ENCODE measurements at regions not wholly inside any gene's neighbourhood (a gene's known extent, or its start where the extent isn't known, plus 50 kb on each side); places are given as distances from the start of the nearest gene placed in this dataset.
A peak's percentile ranks its signal among the peaks of the same experiment; 100 is the strongest.

GRCh38 chr4:35063031-35063570 is 1181.2 kb downstream of the ARAP2 start:
- intact Hi-C loops (cut with DNase I) = no loop called here
- no peaks in the 10 kb centered on the region for H3K36me3 ChIP-seq (ENCODE audit: control insufficient read depth in 2 of 3, insufficient read depth in 3 of 3, low read length in 3 of 3)
- no peaks in the 10 kb centered on the region for H3K4me1 ChIP-seq (ENCODE audit: control insufficient read depth in 2 of 3, insufficient read depth in 2 of 3, low read depth in 1 of 3, low read length in 3 of 3)
- H3K27me3 ChIP-seq (ENCODE audit: control insufficient read depth, insufficient read depth, low read length) = no peaks in the 10 kb centered on the region
- no peaks in the 10 kb centered on the region for H3K9me3 ChIP-seq (ENCODE audit: control insufficient read depth in 2 of 3, insufficient read depth in 1 of 3, low read length in 3 of 3)
- no peak overlapping the region for H3K4me3 ChIP-seq (ENCODE audit: low read length in 3 of 3)
- FAIRE-seq = no peak
- no peak overlapping the region for H3K9ac ChIP-seq (ENCODE audit: low read length in 3 of 3)
- no peak overlapping the region for H3K27ac ChIP-seq (ENCODE audit: low read depth in 2 of 2, low read length in 2 of 2)
- no peak for DNase-seq
- no peak for TF ChIP-seq CTCF (IDR thresholded peaks at IDR 0.05; ENCODE audit: borderline replicate concordance, extremely low read depth, insufficient read depth)

- no peaks in the 10 kb centered on the region for H3K27me3 ChIP-seq (ENCODE audit: control insufficient read depth, insufficient read depth, low read length)
- no peak for TF ChIP-seq CTCF (IDR thresholded peaks at IDR 0.05; ENCODE audit: borderline replicate concordance, extremely low read depth, insufficient read depth)
- no peaks in the 10 kb centered on the region for H3K4me1 ChIP-seq (ENCODE audit: control insufficient read depth in 2 of 3, insufficient read depth in 2 of 3, low read depth in 1 of 3, low read length in 3 of 3)
- no peaks in the 10 kb centered on the region for H3K36me3 ChIP-seq (ENCODE audit: control insufficient read depth in 2 of 3, insufficient read depth in 3 of 3, low read length in 3 of 3)
- H3K9me3 ChIP-seq (ENCODE audit: control insufficient read depth in 2 of 3, insufficient read depth in 1 of 3, low read length in 3 of 3) = no peaks in the 10 kb centered on the region
- FAIRE-seq (no peak), DNase-seq (no peak)
- no peak overlapping the region for H3K27ac ChIP-seq (ENCODE audit: low read depth in 2 of 2, low read length in 2 of 2)
- no peak overlapping the region for H3K4me3 ChIP-seq (ENCODE audit: low read length in 3 of 3)
- H3K9ac ChIP-seq (ENCODE audit: low read length in 3 of 3) = no peak overlapping the region
- intact Hi-C loops (cut with DNase I) = no loop called here
Observed at GRCh38 chr4:35066406-35066805, 1177.9 kb downstream of the ARAP2 start.

- no peaks in the 10 kb centered on the region for H3K9me3 ChIP-seq (ENCODE audit: control insufficient read depth in 2 of 3, insufficient read depth in 1 of 3, low read length in 3 of 3)
- H3K36me3 ChIP-seq (ENCODE audit: control insufficient read depth in 2 of 3, insufficient read depth in 3 of 3, low read length in 3 of 3) = no peaks in the 10 kb centered on the region
- H3K27ac ChIP-seq (ENCODE audit: low read depth in 2 of 2, low read length in 2 of 2) = no peak overlapping the region
- H3K27me3 ChIP-seq (ENCODE audit: control insufficient read depth, insufficient read depth, low read length) = no peaks in the 10 kb centered on the region
- no peak overlapping the region for H3K9ac ChIP-seq (ENCODE audit: low read length in 3 of 3)
- no peak for DNase-seq
- intact Hi-C loops (cut with DNase I) = no loop called here
- H3K4me3 ChIP-seq (ENCODE audit: low read length in 3 of 3) = no peak overlapping the region
- no peaks in the 10 kb centered on the region for H3K4me1 ChIP-seq (ENCODE audit: control insufficient read depth in 2 of 3, insufficient read depth in 2 of 3, low read depth in 1 of 3, low read length in 3 of 3)
- TF ChIP-seq CTCF (IDR thresholded peaks at IDR 0.05; ENCODE audit: borderline replicate concordance, extremely low read depth, insufficient read depth) = no peak
- FAIRE-seq = peak; percentile 99
Observed at GRCh38 chr4:35080799-35081198, 1163.5 kb downstream of the ARAP2 start.

GRCh38 chr4:35087218-35087617 is 1157.1 kb downstream of the ARAP2 start:
- Histone ChIP-seq H3K27ac (ENCODE audit: low read depth in 2 of 2, low read length in 2 of 2) (no peak overlapping the region), H3K9me3 (ENCODE audit: control insufficient read depth in 2 of 3, insufficient read depth in 1 of 3, low read length in 3 of 3) (no peaks in the 10 kb centered on the region), H3K9ac (ENCODE audit: low read length in 3 of 3) (no peak overlapping the region), H3K4me1 (ENCODE audit: control insufficient read depth in 2 of 3, insufficient read depth in 2 of 3, low read depth in 1 of 3, low read length in 3 of 3) (no peaks in the 10 kb centered on the region), H3K4me3 (ENCODE audit: low read length in 3 of 3) (no peak overlapping the region), H3K27me3 (ENCODE audit: control insufficient read depth, insufficient read depth, low read length) (no peaks in the 10 kb centered on the region), H3K36me3 (ENCODE audit: control insufficient read depth in 2 of 3, insufficient read depth in 3 of 3, low read length in 3 of 3) (no peaks in the 10 kb centered on the region)
- FAIRE-seq (no peak), DNase-seq (no peak)
- no peak for TF ChIP-seq CTCF (IDR thresholded peaks at IDR 0.05; ENCODE audit: borderline replicate concordance, extremely low read depth, insufficient read depth)
- intact Hi-C loops (cut with DNase I) = no loop called here

All from kidney (tissue), 13 donors.